HG02981 (cell line): ENCODE measurements at regions not wholly inside any gene's neighbourhood (a gene's known extent, or its start where the extent isn't known, plus 50 kb on each side); places are given as distances from the start of the nearest gene placed in this dataset.

Experiments used
- ATAC-seq: cut with Tn5 transposase; IDR thresholded peaks from one replicate; pipeline ENCODE4 v1.9.1; 2021; ENCODE audit warnings: mild to moderate bottlenecking, moderate library complexity; ENCODE audit not compliant: unreplicated experiment

GRCh38 chr2:20111311-20112131, 60.1 kb upstream of the LAPTM4A start:
- ATAC-seq: no peak

GRCh38 chr2:20110876-20111275, 59.4 kb upstream of the LAPTM4A start:
- ATAC-seq: no peak

- ATAC-seq: no peak
Observed at GRCh38 chr2:20110383-20110782, 59.0 kb upstream of the LAPTM4A start.

GRCh38 chr2:20108655-20109396, 57.4 kb upstream of the LAPTM4A start:
- ATAC-seq: no peak

- no peak for ATAC-seq
Observed at GRCh38 chr2:20107776-20108175, 56.3 kb upstream of the LAPTM4A start.

- ATAC-seq: no peak
Observed at GRCh38 chr2:20107352-20107751, 55.9 kb upstream of the LAPTM4A start.

GRCh38 chr2:20106746-20107145, 55.3 kb upstream of the LAPTM4A start:
- ATAC-seq: no peak

- no peak for ATAC-seq
Observed at GRCh38 chr2:20104900-20105545, 53.6 kb upstream of the LAPTM4A start.

- ATAC-seq: no peak
Observed at GRCh38 chr2:20103530-20103929, 52.1 kb upstream of the LAPTM4A start.
